A673 (cell line): ENCODE measurements at regions not wholly inside any gene's neighbourhood (a gene's known extent, or its start where the extent isn't known, plus 50 kb on each side); places are given as distances from the start of the nearest gene placed in this dataset.

Experiments used
- BruUV-seq: library from RNA; stranded (reverse); fragments of 400-500 nt; replicated peaks from 2 replicates; lab custom pipeline; 2021; lab: Mats Ljungman, UMichigan
- CTCF ChIA-PET: fragments of 300-600 bp; sonication (Branson Sonifier 250); formaldehyde crosslinking; loops from one replicate; lab custom pipeline; 2022; ENCODE audit warnings: antibody characterized with exemption; lab: Charles Lee
- POLR2A ChIA-PET: fragments of 300-600 bp; sonication (Branson Sonifier 250); formaldehyde crosslinking; loops from one replicate; lab custom pipeline; 2022; ENCODE audit warnings: antibody characterized with exemption; ENCODE audit not compliant: low non-redundant PET; lab: Charles Lee
- DNase-seq: peaks from one replicate; pipeline ENCODE4 v3.0.0-alpha.2; 2015; ENCODE audit warnings: low spot score
- H3K27ac ChIP-seq: fragments of 200-600 bp; sonication (generic); 2 replicates; pipeline ENCODE4 v1.5.1; 2016; ENCODE audit warnings: mixed run types, low read depth, mild to moderate bottlenecking, mixed read lengths, antibody characterized with exemption, low read length; ENCODE audit not compliant: poor library complexity, severe bottlenecking
- H3K27me3 ChIP-seq: fragments of 200-600 bp; sonication (generic); replicated peaks from 2 replicates; pipeline ENCODE4 v1.6.1; 2017; ENCODE audit warnings: mixed run types, low read depth, mild to moderate bottlenecking, mixed read lengths, antibody characterized with exemption, low read length; ENCODE audit not compliant: insufficient read depth, poor library complexity
- H3K36me3 ChIP-seq: fragments of 200-600 bp; sonication (generic); 2 replicates; pipeline ENCODE4 v1.6.1; 2016; ENCODE audit warnings: mixed run types, mild to moderate bottlenecking, mixed read lengths, antibody characterized with exemption, low read length; ENCODE audit not compliant: insufficient read depth, poor library complexity, severe bottlenecking
- H3K4me1 ChIP-seq: fragments of 200-600 bp; sonication (generic); 2 replicates; pipeline ENCODE4 v1.6.1; 2017; ENCODE audit warnings: mixed run types, mild to moderate bottlenecking, mixed read lengths, antibody characterized with exemption, low read length; ENCODE audit not compliant: insufficient read depth, poor library complexity, severe bottlenecking
- H3K4me3 ChIP-seq: fragments of 200-600 bp; sonication (generic); 2 replicates; pipeline ENCODE4 v1.5.1; 2016; ENCODE audit warnings: low read depth, mixed run types, mild to moderate bottlenecking, mixed read lengths, low read length; ENCODE audit not compliant: poor library complexity, severe bottlenecking
- H3K9me3 ChIP-seq: fragments of 200-600 bp; sonication (generic); 2 replicates; pipeline ENCODE4 v1.6.1; 2016; ENCODE audit warnings: mixed run types, low read depth, mild to moderate bottlenecking, mixed read lengths, antibody characterized with exemption, low read length; ENCODE audit not compliant: poor library complexity, severe bottlenecking
- CTCF ChIP-seq: fragments of 300-800, 200-600 bp; sonication (generic); conservative IDR thresholded peaks from 2 replicates; pipeline ENCODE4 v1.5.1; 2017; ENCODE audit warnings: low read depth, mild to moderate bottlenecking, antibody characterized with exemption, low read length, moderate library complexity, mixed read lengths
- EZH2 ChIP-seq: fragments of 200-600 bp; sonication (generic); IDR thresholded peaks from 2 replicates; pipeline ENCODE4 v1.6.1; 2017; ENCODE audit warnings: borderline replicate concordance, low read depth, mild to moderate bottlenecking, mixed read lengths, antibody characterized with exemption, low read length; ENCODE audit not compliant: poor library complexity, severe bottlenecking
- intact Hi-C: fragments of 100-400 bp; cut with micrococcal nuclease; formaldehyde crosslinking; loops from one replicate; pipeline ENCODE4 v1.10.0; 2022; ENCODE audit not compliant: unreplicated experiment

DNA sequence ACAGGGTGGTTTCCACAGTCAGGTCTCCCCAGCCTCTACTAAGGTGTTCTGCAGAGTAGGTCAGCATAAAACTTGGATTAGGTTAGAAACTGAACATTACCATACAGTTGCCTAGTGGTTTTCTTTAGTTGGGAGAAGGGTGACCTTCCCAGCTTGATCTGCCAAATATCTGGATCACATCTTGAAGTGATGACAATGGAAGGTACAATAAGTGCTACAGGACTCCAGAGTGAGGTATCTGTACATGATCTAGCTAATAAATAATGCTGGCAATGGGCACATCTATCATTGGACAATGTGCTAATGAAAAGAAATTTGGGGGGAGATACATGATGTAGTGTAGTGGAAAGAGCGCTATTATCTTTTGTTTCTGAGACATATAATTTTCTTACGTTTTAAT is 54.6 kb upstream of the ACVR1 start:
- H3K27ac ChIP-seq = no peak overlapping the region
- H3K9me3 ChIP-seq = no peaks in the 10 kb centered on the region
- no peak overlapping the region for H3K4me3 ChIP-seq
- ChIA-PET POLR2A (no interaction called here), CTCF (no interaction called here)
- TF ChIP-seq CTCF (no peak), EZH2 (no peak)
- H3K4me1 ChIP-seq = peaks cover 17% of the 10 kb centered on the region
- BruUV-seq = no TSS peak
- intact Hi-C loops = no loop called here
- no peak for DNase-seq
- no peaks in the 10 kb centered on the region for H3K27me3 ChIP-seq
- no peaks in the 10 kb centered on the region for H3K36me3 ChIP-seq

- POLR2A ChIA-PET = no interaction called here
- CTCF ChIA-PET = no interaction called here
- DNase-seq = no peak
- intact Hi-C loops = no loop called here
- Histone ChIP-seq H3K27ac (no peak overlapping the region), H3K4me3 (no peak overlapping the region), H3K4me1 (peaks cover 17% of the 10 kb centered on the region), H3K27me3 (no peaks in the 10 kb centered on the region), H3K36me3 (no peaks in the 10 kb centered on the region), H3K9me3 (no peaks in the 10 kb centered on the region)
- TF ChIP-seq CTCF (no peak), EZH2 (no peak)
- BruUV-seq = no TSS peak
These were observed 53.9 kb upstream of the ACVR1 start for GRCh38 chr2:157929871-157930667.

- intact Hi-C loops = no loop called here
- POLR2A ChIA-PET = no interaction called here
- no peaks in the 10 kb centered on the region for H3K36me3 ChIP-seq
- no peak for DNase-seq
- BruUV-seq = no TSS peak
- TF ChIP-seq EZH2 (no peak), CTCF (no peak)
- no peak overlapping the region for H3K4me3 ChIP-seq
- H3K27me3 ChIP-seq = no peaks in the 10 kb centered on the region
- no peak overlapping the region for H3K27ac ChIP-seq
- peaks cover 13% of the 10 kb centered on the region for H3K4me1 ChIP-seq
- no peaks in the 10 kb centered on the region for H3K9me3 ChIP-seq
- CTCF ChIA-PET = no interaction called here
These were observed 52.2 kb upstream of the ACVR1 start for GRCh38 chr2:157928372-157928771.
